NCI-H2081 treated with DMSO at 0.1 percent for 48 hours (cell line): ENCODE measurements at regions not wholly inside any gene's neighbourhood (a gene's known extent, or its start where the extent isn't known, plus 50 kb on each side); places are given as distances from the start of the nearest gene placed in this dataset.
"Not testable (repeated sequence)": the region's sequence is repeated elsewhere in the genome, so short reads cannot be mapped to it uniquely, and the experiment has no call there.

Experiments
- DNase-seq: peaks from one replicate; lab custom pipeline; 2025; lab: John Stamatoyannopoulos, UW

- no peak for DNase-seq
Measured at GRCh38 chr4:66023061-66023460, 352.8 kb upstream of the EPHA5 start.

- DNase-seq = no peak
Measured at GRCh38 chr4:66017671-66018070, 347.4 kb upstream of the EPHA5 start.

- no peak for DNase-seq
Measured at GRCh38 chr4:66016240-66016639, 346.0 kb upstream of the EPHA5 start.

GRCh38 chr4:66014146-66014765 is 344.0 kb upstream of the EPHA5 start:
- DNase-seq = no peak

GRCh38 chr4:66000510-66001117 is 330.3 kb upstream of the EPHA5 start:
- no peak for DNase-seq

- no peak for DNase-seq
Measured at GRCh38 chr4:65999518-65999871, 329.2 kb upstream of the EPHA5 start.

GRCh38 chr4:65998807-65999517 is 328.7 kb upstream of the EPHA5 start:
- DNase-seq = not testable (repeated sequence)

GRCh38 chr4:65983061-65983460 is 312.8 kb upstream of the EPHA5 start:
- DNase-seq = no peak

GRCh38 chr4:65976287-65976686 is 306.0 kb upstream of the EPHA5 start:
- no peak for DNase-seq

GRCh38 chr4:65973186-65973585 is 302.9 kb upstream of the EPHA5 start:
- no peak for DNase-seq

- no peak for DNase-seq
Measured at GRCh38 chr4:65971686-65972085, 301.4 kb upstream of the EPHA5 start.

GRCh38 chr4:65968831-65969558 is 298.7 kb upstream of the EPHA5 start:
- DNase-seq = no peak

GRCh38 chr4:65960751-65961150 is 290.5 kb upstream of the EPHA5 start:
- no peak for DNase-seq

GRCh38 chr4:65954416-65954815 is 284.1 kb upstream of the EPHA5 start:
- no peak for DNase-seq

GRCh38 chr4:65951177-65951576 is 280.9 kb upstream of the EPHA5 start:
- no peak for DNase-seq

- DNase-seq = no peak
Measured at GRCh38 chr4:65943076-65943475, 272.8 kb upstream of the EPHA5 start.

- no peak for DNase-seq
Measured at GRCh38 chr4:65924843-65925242, 254.6 kb upstream of the EPHA5 start.

GRCh38 chr4:65923616-65924015 is 253.3 kb upstream of the EPHA5 start:
- no peak for DNase-seq

GRCh38 chr4:65921180-65921579 is 250.9 kb upstream of the EPHA5 start:
- DNase-seq = no peak

GRCh38 chr4:65918872-65919271 is 248.6 kb upstream of the EPHA5 start:
- no peak for DNase-seq

- no peak for DNase-seq
Measured at GRCh38 chr4:65918212-65918611, 247.9 kb upstream of the EPHA5 start.

GRCh38 chr4:65917486-65917885 is 247.2 kb upstream of the EPHA5 start:
- no peak for DNase-seq

- DNase-seq = no peak
Measured at GRCh38 chr4:65911720-65912119, 241.4 kb upstream of the EPHA5 start.
